ENCODE measurements at regions not wholly inside any gene's neighbourhood (a gene's known extent, or its start where the extent isn't known, plus 50 kb on each side); places are given as distances from the start of the nearest gene placed in this dataset.

DNA sequence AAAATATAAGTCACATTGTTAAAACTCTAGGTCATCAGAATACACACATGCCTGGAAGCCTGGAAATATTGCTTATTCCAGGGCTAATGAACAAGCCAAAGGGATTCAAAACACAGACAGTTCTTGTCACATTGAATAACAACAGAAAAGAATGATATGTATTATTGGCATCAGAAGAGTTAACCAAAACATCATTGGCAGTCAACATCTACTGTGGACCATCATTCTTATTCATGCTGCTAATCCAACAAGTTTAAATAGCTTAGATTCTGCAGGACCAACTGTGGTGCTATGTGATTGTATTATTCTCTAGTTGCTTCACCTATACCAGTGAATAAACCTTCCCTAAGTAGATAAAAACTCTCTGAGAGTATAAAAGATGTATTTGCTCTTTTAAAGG, 198.3 kb downstream of the NEBL start:
- Histone ChIP-seq H3K14ac (ENCODE audit: low read length) (no peak overlapping the region), H3K36me3 (replicated peaks in 1 of 2; ENCODE audit: control insufficient read depth in 2 of 2, insufficient read depth in 2 of 2, low read length in 2 of 2) (no peaks in the 10 kb centered on the region), H2BK120ac (ENCODE audit: low read depth, low read length) (no peak overlapping the region), H4K91ac (ENCODE audit: low read depth, low read length, poor library complexity) (no peak overlapping the region), H3K4me2 (ENCODE audit: insufficient read depth, low read length, poor library complexity, severe bottlenecking) (no peak overlapping the region), H2BK15ac (ENCODE audit: low read length) (no peak overlapping the region), H3K23ac (ENCODE audit: low read depth, low read length, poor library complexity) (no peak overlapping the region), H3K27me3 (ENCODE audit: control insufficient read depth in 3 of 3, insufficient read depth in 3 of 3, low read depth in 1 of 3, low read length in 3 of 3) (peaks cover 0 to 2% (median 0%) of the 10 kb centered on the region in 3 experiments), H2BK12ac (ENCODE audit: low read length) (no peak overlapping the region), H3K9me3 (replicated peaks in 1 of 2; ENCODE audit: control insufficient read depth in 2 of 2, insufficient read depth in 1 of 2, low read depth in 1 of 2, low read length in 2 of 2) (no peaks in the 10 kb centered on the region), H3K4me3 (ENCODE audit: low read length in 2 of 2) (no peak overlapping the region), H3K9ac (ENCODE audit: low read depth, low read length, poor library complexity) (no peak overlapping the region), H3K79me1 (ENCODE audit: low read depth, low read length) (no peaks in the 10 kb centered on the region), H3K4ac (ENCODE audit: low read length) (no peak overlapping the region), H2AFZ (ENCODE audit: low read length) (no peak overlapping the region), H3K18ac (ENCODE audit: low read length) (no peak overlapping the region), H3K27ac (replicated peaks; ENCODE audit: low read length) (no peak overlapping the region), H3K4me1 (ENCODE audit: control insufficient read depth in 2 of 2, insufficient read depth in 1 of 2, low read depth in 1 of 2, low read length in 2 of 2) (no peaks in the 10 kb centered on the region), H2BK5ac (ENCODE audit: low read length) (no peak overlapping the region), H2AK5ac (ENCODE audit: low read depth, low read length) (no peak overlapping the region), H4K8ac (ENCODE audit: low read depth, low read length) (no peak overlapping the region)
- no peak for DNase-seq (ENCODE audit: low spot score)

DNA sequence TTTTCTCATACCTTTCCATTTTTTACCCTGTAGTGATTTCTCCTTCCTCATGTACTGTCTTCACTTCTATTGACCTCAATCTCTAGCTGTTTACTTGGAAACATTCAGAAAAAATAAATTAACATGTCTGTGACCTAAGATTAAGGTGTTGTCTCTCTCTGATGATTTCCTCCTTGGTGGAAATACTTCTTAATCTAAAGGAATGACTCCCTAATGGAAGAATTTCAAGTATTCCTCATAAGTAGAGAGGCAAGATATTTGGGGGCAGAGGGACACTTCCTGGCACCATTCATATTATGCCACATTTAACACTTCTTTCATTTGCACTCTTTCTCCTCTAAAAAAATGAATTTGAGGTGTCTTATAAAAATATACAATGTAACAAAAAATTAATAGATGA, 202.8 kb downstream of the NEBL start:
- H2BK5ac ChIP-seq (ENCODE audit: low read length) = no peak overlapping the region
- H3K18ac ChIP-seq (ENCODE audit: low read length) = no peak overlapping the region
- no peaks in the 10 kb centered on the region for H3K9me3 ChIP-seq (replicated peaks in 1 of 2; ENCODE audit: control insufficient read depth in 2 of 2, insufficient read depth in 1 of 2, low read depth in 1 of 2, low read length in 2 of 2)
- H3K9ac ChIP-seq (ENCODE audit: low read depth, low read length, poor library complexity) = no peak overlapping the region
- no peak overlapping the region for H4K91ac ChIP-seq (ENCODE audit: low read depth, low read length, poor library complexity)
- H3K4ac ChIP-seq (ENCODE audit: low read length) = no peak overlapping the region
- no peak overlapping the region for H3K23ac ChIP-seq (ENCODE audit: low read depth, low read length, poor library complexity)
- H3K4me1 ChIP-seq (ENCODE audit: control insufficient read depth in 2 of 2, insufficient read depth in 1 of 2, low read depth in 1 of 2, low read length in 2 of 2) = no peaks in the 10 kb centered on the region
- no peak for DNase-seq (ENCODE audit: low spot score)
- no peak overlapping the region for H2BK120ac ChIP-seq (ENCODE audit: low read depth, low read length)
- H3K36me3 ChIP-seq (replicated peaks in 1 of 2; ENCODE audit: control insufficient read depth in 2 of 2, insufficient read depth in 2 of 2, low read length in 2 of 2) = no peaks in the 10 kb centered on the region
- no peak overlapping the region for H3K27ac ChIP-seq (replicated peaks; ENCODE audit: low read length)
- no peak overlapping the region for H2BK15ac ChIP-seq (ENCODE audit: low read length)
- no peaks in the 10 kb centered on the region for H3K27me3 ChIP-seq (ENCODE audit: control insufficient read depth in 3 of 3, insufficient read depth in 3 of 3, low read depth in 1 of 3, low read length in 3 of 3)
- H3K4me2 ChIP-seq (ENCODE audit: insufficient read depth, low read length, poor library complexity, severe bottlenecking) = no peak overlapping the region
- no peak overlapping the region for H2AFZ ChIP-seq (ENCODE audit: low read length)
- no peak overlapping the region for H4K8ac ChIP-seq (ENCODE audit: low read depth, low read length)
- no peak overlapping the region for H2AK5ac ChIP-seq (ENCODE audit: low read depth, low read length)
- no peaks in the 10 kb centered on the region for H3K79me1 ChIP-seq (ENCODE audit: low read depth, low read length)
- no peak overlapping the region for H2BK12ac ChIP-seq (ENCODE audit: low read length)
- no peak overlapping the region for H3K14ac ChIP-seq (ENCODE audit: low read length)
- H3K4me3 ChIP-seq (ENCODE audit: low read length in 2 of 2) = no peak overlapping the region

DNA sequence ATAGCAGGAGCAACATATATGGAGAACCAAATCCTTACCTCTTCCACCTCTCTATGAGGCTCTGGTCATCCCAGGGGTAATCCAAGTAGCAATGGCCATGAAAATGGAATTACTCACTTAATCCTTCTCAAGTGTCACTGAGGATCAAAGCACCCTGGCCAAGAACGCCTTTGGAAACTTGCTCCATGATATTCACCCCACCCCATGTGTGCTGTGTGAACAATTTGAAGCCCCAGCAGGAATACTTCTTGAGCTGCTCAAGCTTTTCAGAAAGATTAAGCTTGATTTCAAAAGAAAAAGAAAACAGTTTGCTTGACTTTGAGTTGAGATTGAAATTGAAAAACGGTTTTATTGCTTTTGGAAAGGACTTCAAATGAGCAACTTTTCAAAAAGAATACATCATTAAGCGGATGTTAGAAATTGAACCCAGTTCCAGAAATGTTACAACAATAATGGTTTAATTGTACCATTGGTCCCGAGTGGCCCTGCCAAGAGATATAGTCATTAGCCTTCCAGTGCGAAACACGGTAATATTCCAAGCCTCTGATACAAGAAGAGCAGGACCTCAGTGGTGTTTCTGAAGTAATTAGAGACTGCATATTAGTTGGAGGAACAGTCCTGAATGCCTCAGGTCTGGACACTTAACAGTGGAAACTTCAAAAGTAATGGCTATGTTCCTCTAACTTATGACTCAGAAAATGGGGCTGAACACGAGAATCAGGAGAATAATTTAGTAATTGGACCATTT, 208.1 kb downstream of the NEBL start:
- no peak overlapping the region for H2BK12ac ChIP-seq (ENCODE audit: low read length)
- no peak overlapping the region for H3K4me3 ChIP-seq (ENCODE audit: low read length in 2 of 2)
- no peak overlapping the region for H4K91ac ChIP-seq (ENCODE audit: low read depth, low read length, poor library complexity)
- H3K27me3 ChIP-seq (ENCODE audit: control insufficient read depth in 3 of 3, insufficient read depth in 3 of 3, low read depth in 1 of 3, low read length in 3 of 3) = no peaks in the 10 kb centered on the region
- no peak overlapping the region for H4K8ac ChIP-seq (ENCODE audit: low read depth, low read length)
- no peaks in the 10 kb centered on the region for H3K4me1 ChIP-seq (ENCODE audit: control insufficient read depth in 2 of 2, insufficient read depth in 1 of 2, low read depth in 1 of 2, low read length in 2 of 2)
- H2BK5ac ChIP-seq (ENCODE audit: low read length) = no peak overlapping the region
- no peak overlapping the region for H3K18ac ChIP-seq (ENCODE audit: low read length)
- no peak overlapping the region for H2AK5ac ChIP-seq (ENCODE audit: low read depth, low read length)
- no peaks in the 10 kb centered on the region for H3K79me1 ChIP-seq (ENCODE audit: low read depth, low read length)
- no peak overlapping the region for H3K4ac ChIP-seq (ENCODE audit: low read length)
- H3K23ac ChIP-seq (ENCODE audit: low read depth, low read length, poor library complexity) = no peak overlapping the region
- no peak overlapping the region for H2AFZ ChIP-seq (ENCODE audit: low read length)
- H3K4me2 ChIP-seq (ENCODE audit: insufficient read depth, low read length, poor library complexity, severe bottlenecking) = no peak overlapping the region
- no peak overlapping the region for H2BK120ac ChIP-seq (ENCODE audit: low read depth, low read length)
- H2BK15ac ChIP-seq (ENCODE audit: low read length) = no peak overlapping the region
- no CpG with 5 or more reads among the region's 7 CpGs for WGBS, 2 donors (ENCODE audit: extremely low coverage in 2 of 2, insufficient read length in 2 of 2, insufficient replicate concordance in 1 of 2)
- H3K9me3 ChIP-seq (replicated peaks in 1 of 2; ENCODE audit: control insufficient read depth in 2 of 2, insufficient read depth in 1 of 2, low read depth in 1 of 2, low read length in 2 of 2) = no peaks in the 10 kb centered on the region
- DNase-seq (ENCODE audit: low spot score) = no peak
- H3K27ac ChIP-seq (replicated peaks; ENCODE audit: low read length) = no peak overlapping the region
- no peak overlapping the region for H3K14ac ChIP-seq (ENCODE audit: low read length)
- no peak overlapping the region for H3K9ac ChIP-seq (ENCODE audit: low read depth, low read length, poor library complexity)
- no peaks in the 10 kb centered on the region for H3K36me3 ChIP-seq (replicated peaks in 1 of 2; ENCODE audit: control insufficient read depth in 2 of 2, insufficient read depth in 2 of 2, low read length in 2 of 2)

DNA sequence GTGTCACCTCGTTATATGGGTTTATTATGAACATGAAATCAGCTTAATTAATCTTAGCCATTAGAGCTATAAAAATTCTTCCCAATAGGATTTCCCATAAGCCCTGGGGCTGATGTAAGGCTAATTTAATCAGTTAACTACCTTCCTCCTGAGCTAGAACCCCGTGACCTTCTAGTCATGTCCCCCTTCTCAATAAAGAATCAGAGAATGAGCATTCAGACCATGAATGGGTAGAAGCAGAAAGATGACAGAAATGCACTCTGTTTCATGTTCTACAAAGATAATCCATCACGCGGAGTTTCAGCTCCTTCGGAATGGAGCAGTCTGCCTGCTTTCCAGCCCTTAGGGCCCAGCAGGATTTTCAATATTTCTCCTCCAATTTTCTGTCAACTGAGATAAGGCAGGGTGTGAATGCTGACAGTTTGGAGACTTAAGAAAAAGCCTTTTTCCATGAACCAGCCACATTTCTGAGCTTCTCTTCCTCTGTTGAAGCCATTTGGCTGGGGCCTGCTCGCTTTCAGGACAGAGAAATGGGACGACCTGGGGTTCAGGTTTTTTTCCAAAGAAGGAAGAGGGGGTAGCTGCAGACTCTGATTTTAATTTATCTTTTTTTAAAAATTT, 211.0 kb downstream of the NEBL start:
- Histone ChIP-seq H3K27me3 (ENCODE audit: control insufficient read depth in 3 of 3, insufficient read depth in 3 of 3, low read depth in 1 of 3, low read length in 3 of 3) (no peaks in the 10 kb centered on the region), H2BK15ac (ENCODE audit: low read length) (no peak overlapping the region), H3K4me1 (ENCODE audit: control insufficient read depth in 2 of 2, insufficient read depth in 1 of 2, low read depth in 1 of 2, low read length in 2 of 2) (no peaks in the 10 kb centered on the region), H2BK120ac (ENCODE audit: low read depth, low read length) (no peak overlapping the region), H2BK12ac (ENCODE audit: low read length) (no peak overlapping the region), H2AFZ (ENCODE audit: low read length) (no peak overlapping the region), H3K4ac (ENCODE audit: low read length) (no peak overlapping the region), H3K4me3 (ENCODE audit: low read length in 2 of 2) (no peak overlapping the region), H3K79me1 (ENCODE audit: low read depth, low read length) (no peaks in the 10 kb centered on the region), H3K4me2 (ENCODE audit: insufficient read depth, low read length, poor library complexity, severe bottlenecking) (no peak overlapping the region), H4K8ac (ENCODE audit: low read depth, low read length) (no peak overlapping the region), H3K9me3 (replicated peaks in 1 of 2; ENCODE audit: control insufficient read depth in 2 of 2, insufficient read depth in 1 of 2, low read depth in 1 of 2, low read length in 2 of 2) (no peaks in the 10 kb centered on the region), H2BK5ac (ENCODE audit: low read length) (no peak overlapping the region), H3K27ac (replicated peaks; ENCODE audit: low read length) (no peak overlapping the region), H4K91ac (ENCODE audit: low read depth, low read length, poor library complexity) (no peak overlapping the region), H3K18ac (ENCODE audit: low read length) (no peak overlapping the region), H3K36me3 (replicated peaks in 1 of 2; ENCODE audit: control insufficient read depth in 2 of 2, insufficient read depth in 2 of 2, low read length in 2 of 2) (no peaks in the 10 kb centered on the region), H3K23ac (ENCODE audit: low read depth, low read length, poor library complexity) (no peak overlapping the region), H2AK5ac (ENCODE audit: low read depth, low read length) (no peak overlapping the region), H3K14ac (ENCODE audit: low read length) (no peak overlapping the region), H3K9ac (ENCODE audit: low read depth, low read length, poor library complexity) (no peak overlapping the region)
- no CpG with 5 or more reads among the region's 7 CpGs for WGBS, 2 donors (ENCODE audit: extremely low coverage in 2 of 2, insufficient read length in 2 of 2, insufficient replicate concordance in 1 of 2)
- no peak for DNase-seq (ENCODE audit: low spot score)

Data from neuronal stem cell (in vitro differentiated cells).